ENCODE measurements at regions not wholly inside any gene's neighbourhood (a gene's known extent, or its start where the extent isn't known, plus 50 kb on each side); places are given as distances from the start of the nearest gene placed in this dataset.

GRCh38 chr11:115065314-115065713, 387.0 kb downstream of the NXPE2 start:
- no peak for FAIRE-seq

GRCh38 chr11:115065830-115066664, 387.7 kb downstream of the NXPE2 start:
- no peaks in the 10 kb centered on the region for H3K27me3 ChIP-seq (ENCODE audit: control insufficient read depth, extremely low read depth, insufficient read depth, low read length)
- H4K20me1 ChIP-seq (ENCODE audit: control insufficient read depth, extremely low read depth, insufficient read depth, low read length): no peaks in the 10 kb centered on the region
- H3K9ac ChIP-seq (ENCODE audit: control insufficient read depth, extremely low read depth, insufficient read depth, low read length): no peak overlapping the region
- no peak for DNase-seq (ENCODE audit: low read depth, low spot score)
- H2AFZ ChIP-seq (ENCODE audit: control insufficient read depth, low read length): no peak overlapping the region
- no peak overlapping the region for H3K4me2 ChIP-seq (ENCODE audit: control insufficient read depth, extremely low read depth, insufficient read depth, low read depth, low read length)
- no peaks in the 10 kb centered on the region for H3K4me1 ChIP-seq (ENCODE audit: control insufficient read depth, extremely low read depth, insufficient read depth, low read length)
- no peak for FAIRE-seq
- dilution Hi-C loops (cut with MboI; ENCODE audit: extremely low pct_ligation_motif_present, low sequenced_read_pairs): no loop called here
- TF ChIP-seq EZH2 (IDR thresholded peaks at IDR 0.05; ENCODE audit: low read length): no peak
- no peak for TF ChIP-seq CTCF (optimal IDR thresholded peaks at IDR 0.05 in 1 of 3, IDR thresholded peaks at IDR 0.05 in 1 of 3, conservative IDR thresholded peaks at IDR 0.05 in 1 of 3; ENCODE audit: extremely low read depth in 1 of 3, insufficient read depth in 2 of 3, low read length in 3 of 3)
- H3K36me3 ChIP-seq (ENCODE audit: control insufficient read depth in 2 of 2, extremely low read depth in 1 of 2, insufficient read depth in 2 of 2, low read length in 2 of 2): no peaks in the 10 kb centered on the region
- no peak overlapping the region for H3K4me3 ChIP-seq (ENCODE audit: control insufficient read depth in 2 of 3, extremely low read depth in 1 of 3, insufficient read depth in 2 of 3, low read depth in 1 of 3, low read length in 3 of 3)
- H3K9me1 ChIP-seq (ENCODE audit: control insufficient read depth, extremely low read depth, insufficient read depth, low read length): no peaks in the 10 kb centered on the region
- H3K27ac ChIP-seq (ENCODE audit: control insufficient read depth, insufficient read depth, low read length): no peak overlapping the region
- no peaks in the 10 kb centered on the region for H3K79me2 ChIP-seq (ENCODE audit: control insufficient read depth, insufficient read depth, low read length)
- H3K9me3 ChIP-seq (ENCODE audit: control insufficient read depth, low read depth, low read length): no peaks in the 10 kb centered on the region

More at GRCh38 chr11:115065314-115065713, 387.0 kb downstream of the NXPE2 start:
- TF ChIP-seq CTCF (optimal IDR thresholded peaks at IDR 0.05 in 1 of 3, IDR thresholded peaks at IDR 0.05 in 1 of 3, conservative IDR thresholded peaks at IDR 0.05 in 1 of 3; ENCODE audit: extremely low read depth in 1 of 3, insufficient read depth in 2 of 3, low read length in 3 of 3) (no peak), EZH2 (IDR thresholded peaks at IDR 0.05; ENCODE audit: low read length) (no peak)
- Histone ChIP-seq H3K9me3 (ENCODE audit: control insufficient read depth, low read depth, low read length) (no peaks in the 10 kb centered on the region), H3K4me2 (ENCODE audit: control insufficient read depth, extremely low read depth, insufficient read depth, low read depth, low read length) (no peak overlapping the region), H3K9ac (ENCODE audit: control insufficient read depth, extremely low read depth, insufficient read depth, low read length) (no peak overlapping the region), H3K4me1 (ENCODE audit: control insufficient read depth, extremely low read depth, insufficient read depth, low read length) (no peaks in the 10 kb centered on the region), H2AFZ (ENCODE audit: control insufficient read depth, low read length) (no peak overlapping the region), H3K36me3 (ENCODE audit: control insufficient read depth in 2 of 2, extremely low read depth in 1 of 2, insufficient read depth in 2 of 2, low read length in 2 of 2) (no peaks in the 10 kb centered on the region), H4K20me1 (ENCODE audit: control insufficient read depth, extremely low read depth, insufficient read depth, low read length) (no peaks in the 10 kb centered on the region), H3K4me3 (ENCODE audit: control insufficient read depth in 2 of 3, extremely low read depth in 1 of 3, insufficient read depth in 2 of 3, low read depth in 1 of 3, low read length in 3 of 3) (no peak overlapping the region), H3K27ac (ENCODE audit: control insufficient read depth, insufficient read depth, low read length) (no peak overlapping the region), H3K9me1 (ENCODE audit: control insufficient read depth, extremely low read depth, insufficient read depth, low read length) (no peaks in the 10 kb centered on the region), H3K79me2 (ENCODE audit: control insufficient read depth, insufficient read depth, low read length) (no peaks in the 10 kb centered on the region), H3K27me3 (ENCODE audit: control insufficient read depth, extremely low read depth, insufficient read depth, low read length) (no peaks in the 10 kb centered on the region)
- DNase-seq (ENCODE audit: low read depth, low spot score): no peak
- dilution Hi-C loops (cut with MboI; ENCODE audit: extremely low pct_ligation_motif_present, low sequenced_read_pairs): no loop called here

Measured in keratinocyte (primary cell).